Neural cell (in vitro differentiated cells): ENCODE measurements at regions not wholly inside any gene's neighbourhood (a gene's known extent, or its start where the extent isn't known, plus 50 kb on each side); places are given as distances from the start of the nearest gene placed in this dataset.
A peak's percentile ranks its signal among the peaks of the same experiment; 100 is the strongest.

Experiments used
- CTCF ChIP-seq: fragments of 450-650 bp; IDR thresholded peaks from 2 replicates; pipeline ENCODE4 v1.5.1; 2014; ENCODE audit warnings: antibody characterized with exemption, mild to moderate bottlenecking, moderate library complexity; ENCODE audit not compliant: poor library complexity, severe bottlenecking
- EZH2 ChIP-seq: fragments of 200-600, 300-800 bp; shearing (Covaris generic), sonication (generic); IDR thresholded peaks from 2 replicates; pipeline ENCODE4 v1.6.1; 2014; ENCODE audit warnings: antibody characterized with exemption, low read length, borderline replicate concordance, mild to moderate bottlenecking; ENCODE audit not compliant: insufficient read depth, poor library complexity, severe bottlenecking
- POLR2AphosphoS5 ChIP-seq: IDR thresholded peaks from 2 replicates; pipeline ENCODE4 v1.6.1; 2012
- RAD21 ChIP-seq: fragments of 450-650 bp; conservative IDR thresholded peaks from 2 replicates; pipeline ENCODE4 v1.6.1; 2014; ENCODE audit warnings: antibody characterized with exemption, mild to moderate bottlenecking, moderate library complexity
- SMC3 ChIP-seq: fragments of 450-650 bp; conservative IDR thresholded peaks from 2 replicates; pipeline ENCODE4 v1.6.1; 2014; ENCODE audit warnings: antibody characterized with exemption, mild to moderate bottlenecking, moderate library complexity; ENCODE audit not compliant: poor library complexity
- TAF1 ChIP-seq: IDR thresholded peaks from 2 replicates; pipeline ENCODE4 v1.6.1; 2012; ENCODE audit warnings: low read depth

- TF ChIP-seq SMC3, result peak; percentile 70
- peak; percentile 55 for TF ChIP-seq CTCF
- TF ChIP-seq POLR2AphosphoS5, result no peak
- TF ChIP-seq EZH2, result no peak
- peak; percentile 56 for TF ChIP-seq RAD21
- no peak for TF ChIP-seq TAF1
Measured at GRCh38 chr5:36507332-36507952, 99.0 kb upstream of the SLC1A3 start.
